Activated CD4-positive, alpha-beta T cell treated with anti-CD3 and anti-CD28 coated beads for 24 hours (primary cell): ENCODE measurements at regions not wholly inside any gene's neighbourhood (a gene's known extent, or its start where the extent isn't known, plus 50 kb on each side); places are given as distances from the start of the nearest gene placed in this dataset.
"Not testable (repeated sequence)": the region's sequence is repeated elsewhere in the genome, so short reads cannot be mapped to it uniquely, and the experiment has no call there.

ENCODE experiments used
- DNase-seq, 2 donors: peaks; one replicate each; pipeline ENCODE4 v3.0.0-alpha.2; 2020; ENCODE audit warnings: low read depth in 2 of 2

DNA sequence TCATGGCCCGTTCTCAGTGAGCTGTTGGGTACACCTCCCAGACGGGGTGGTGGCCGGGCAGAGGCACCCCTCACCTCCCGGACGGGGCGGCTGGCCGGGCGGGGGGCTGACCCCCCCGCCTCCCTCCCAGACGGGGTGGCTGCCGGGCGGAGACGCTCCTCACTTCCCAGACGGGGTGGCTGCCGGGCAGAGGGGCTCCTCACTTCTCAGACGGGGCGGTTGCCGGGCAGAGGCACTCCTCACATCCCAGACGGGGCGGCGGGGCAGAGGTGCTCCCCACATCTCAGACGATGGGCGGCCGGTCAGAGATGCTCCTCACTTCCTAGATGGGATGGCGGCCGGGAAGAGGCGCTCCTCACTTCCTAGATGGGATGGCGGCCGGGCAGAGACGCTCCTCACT, 129.7 kb upstream of the DAAM1 start:
- DNase-seq, result not testable (repeated sequence)

DNA sequence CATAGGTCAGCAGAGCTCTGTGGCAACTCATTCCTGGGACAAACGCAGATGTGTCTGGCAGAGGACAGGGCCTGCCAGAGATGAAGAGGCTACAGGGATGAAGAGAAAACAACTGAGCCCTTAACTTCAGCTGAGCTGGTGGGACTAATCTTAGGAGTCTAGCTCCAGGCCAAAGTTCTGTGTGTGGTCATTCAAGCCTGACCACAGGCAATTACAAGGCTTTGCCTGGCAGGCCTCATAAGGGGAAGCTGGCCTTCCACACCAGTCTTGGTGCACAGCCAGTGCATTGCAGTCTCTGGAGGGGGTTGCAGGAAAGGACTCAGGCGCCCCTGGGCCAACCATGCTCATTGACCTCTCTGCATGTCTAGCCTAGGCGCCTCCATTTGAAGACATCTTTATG, 127.6 kb upstream of the DAAM1 start:
- no peak for DNase-seq

DNA sequence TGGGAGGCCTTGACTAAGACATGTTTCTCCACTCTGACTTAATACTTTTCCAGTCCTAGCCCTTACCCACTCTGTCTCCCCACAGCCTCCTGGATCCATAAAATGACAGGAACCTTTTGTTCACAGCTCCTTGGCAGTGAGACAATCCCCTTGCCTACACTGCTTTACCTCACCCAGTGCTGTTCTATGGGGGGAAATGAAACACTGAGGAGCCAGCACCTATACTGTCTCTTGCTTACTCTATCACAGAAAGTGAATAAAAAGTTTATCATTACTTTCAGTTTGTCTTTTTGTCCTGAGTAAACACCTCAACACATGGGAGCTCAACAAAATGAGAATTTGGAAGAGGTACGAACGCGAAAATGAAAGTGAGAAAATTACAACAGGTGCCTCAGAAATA, 127.2 kb upstream of the DAAM1 start:
- no peak for DNase-seq

DNA sequence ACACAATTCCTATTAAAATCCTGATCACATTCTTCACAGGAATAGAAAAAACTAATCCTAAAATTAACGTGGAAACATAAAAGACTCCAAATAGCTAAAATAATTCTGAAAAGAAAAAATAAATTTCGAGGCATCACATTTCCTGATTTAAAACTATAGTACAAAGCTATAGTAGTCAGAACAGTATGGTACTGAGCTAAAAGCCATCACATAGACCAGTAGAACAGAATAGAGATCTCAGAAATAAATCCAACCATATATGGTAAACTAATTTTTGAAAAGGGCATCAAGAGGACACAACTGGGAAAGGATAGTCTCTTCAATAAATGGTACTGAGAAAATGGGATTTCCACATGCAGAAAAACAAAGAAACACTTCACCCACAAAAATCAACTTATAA, 125.2 kb upstream of the DAAM1 start:
- DNase-seq, result no peak

DNA sequence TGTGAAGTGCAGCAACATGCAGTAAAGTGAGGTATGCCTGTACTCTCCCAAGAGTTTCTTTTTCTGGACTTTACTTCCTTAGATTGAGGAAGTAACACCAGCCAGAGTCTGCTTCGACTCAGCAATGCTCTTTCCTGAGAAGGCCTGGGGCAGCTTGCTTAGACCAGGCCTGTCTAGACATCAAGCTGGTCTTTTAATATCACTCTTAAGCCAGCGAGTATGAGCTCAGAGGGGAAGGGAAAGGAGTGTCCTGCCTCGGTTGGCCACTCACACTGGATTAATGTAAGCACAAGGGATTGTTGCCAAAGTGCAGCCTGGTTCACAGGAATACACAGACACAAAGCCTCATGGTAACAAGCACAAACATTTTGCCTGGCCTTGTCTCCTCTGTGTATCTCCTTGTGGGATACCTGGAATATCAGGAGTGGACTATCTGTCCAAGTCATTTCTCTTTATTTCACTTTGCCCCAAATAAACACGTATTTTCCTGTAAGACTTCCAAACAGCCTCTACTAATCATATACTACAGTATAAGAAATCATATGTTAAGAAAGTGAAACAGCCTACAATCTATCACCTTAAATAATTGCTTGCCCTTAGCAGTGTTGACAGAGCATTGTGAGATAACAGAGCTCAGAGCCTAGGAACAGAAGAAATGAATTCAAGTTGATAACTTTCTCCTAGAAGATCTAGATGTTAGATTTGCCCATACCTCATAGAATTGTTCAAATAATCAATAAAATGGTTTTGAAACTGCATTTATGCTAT, 121.2 kb upstream of the DAAM1 start:
- DNase-seq, result no peak

DNA sequence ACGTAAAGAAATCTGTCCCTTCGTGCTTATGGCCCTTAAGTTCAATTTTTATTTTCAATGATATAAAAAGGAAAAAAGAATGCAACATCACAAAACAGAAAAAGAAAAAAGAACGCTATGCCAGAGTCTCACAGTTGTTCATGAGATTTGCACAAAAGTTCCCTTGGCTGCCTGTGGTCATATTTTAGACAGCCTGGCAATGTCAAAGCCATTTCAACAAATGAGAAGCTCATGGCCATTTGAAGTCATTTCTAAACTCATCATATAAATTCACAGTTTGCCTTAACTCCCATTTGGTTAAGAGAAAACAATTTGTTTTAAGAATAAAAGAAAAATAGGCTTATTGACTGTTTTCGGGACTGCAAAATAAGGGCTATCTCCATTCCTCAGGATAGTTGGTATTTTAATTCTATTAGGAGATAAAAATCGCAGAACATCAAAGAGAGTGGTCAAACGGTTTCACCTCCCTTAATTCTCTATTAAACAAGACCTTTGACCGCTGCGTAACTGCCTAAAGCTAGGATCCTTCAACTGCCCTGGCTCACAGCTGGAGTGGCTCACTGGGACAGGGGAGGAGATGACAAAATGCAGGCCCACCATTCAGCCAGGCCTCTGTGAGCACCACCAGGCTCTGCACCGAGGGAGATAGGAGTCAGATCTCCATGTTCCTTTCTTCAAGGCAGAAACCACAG, 119.2 kb upstream of the DAAM1 start:
- DNase-seq, result no peak

DNA sequence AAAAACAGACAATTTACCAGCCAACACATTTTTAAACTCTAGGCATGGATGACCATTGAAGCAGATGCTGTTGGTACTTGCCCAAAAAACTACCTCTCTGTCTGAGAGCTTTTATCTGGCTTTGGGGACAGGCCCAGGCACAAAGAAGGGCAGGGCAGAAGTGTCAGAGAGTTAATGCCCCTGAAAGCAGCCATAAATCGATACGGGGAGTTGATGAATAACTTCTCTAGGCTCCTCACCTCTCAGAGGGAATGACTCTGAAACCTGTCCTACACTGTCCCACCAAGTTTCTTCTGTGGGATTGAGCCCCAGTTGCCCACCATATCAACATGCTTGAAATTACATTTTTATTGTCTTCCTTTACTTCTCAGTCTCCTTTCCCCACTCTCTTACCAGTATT, 113.0 kb upstream of the DAAM1 start:
- DNase-seq, result no peak

DNA sequence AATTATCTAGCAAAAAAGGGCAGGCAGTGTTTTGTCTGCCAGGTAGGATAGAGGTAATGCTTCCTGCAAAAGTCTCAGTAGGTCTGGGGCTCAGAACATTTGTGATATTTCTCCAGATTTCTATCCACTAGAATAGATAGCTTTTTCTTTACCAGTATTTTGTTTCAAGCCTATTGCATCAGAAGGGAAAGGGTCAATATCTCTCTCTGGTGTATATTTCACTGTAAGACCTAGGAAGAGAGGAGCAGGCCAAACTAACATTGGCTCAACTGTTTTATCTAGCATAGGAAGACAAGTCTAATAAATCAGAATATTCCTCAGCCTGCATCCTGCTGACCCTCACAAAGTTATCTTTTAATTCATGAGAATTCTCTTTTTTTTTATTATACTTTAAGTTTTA, 106.7 kb upstream of the DAAM1 start:
- no peak for DNase-seq

DNA sequence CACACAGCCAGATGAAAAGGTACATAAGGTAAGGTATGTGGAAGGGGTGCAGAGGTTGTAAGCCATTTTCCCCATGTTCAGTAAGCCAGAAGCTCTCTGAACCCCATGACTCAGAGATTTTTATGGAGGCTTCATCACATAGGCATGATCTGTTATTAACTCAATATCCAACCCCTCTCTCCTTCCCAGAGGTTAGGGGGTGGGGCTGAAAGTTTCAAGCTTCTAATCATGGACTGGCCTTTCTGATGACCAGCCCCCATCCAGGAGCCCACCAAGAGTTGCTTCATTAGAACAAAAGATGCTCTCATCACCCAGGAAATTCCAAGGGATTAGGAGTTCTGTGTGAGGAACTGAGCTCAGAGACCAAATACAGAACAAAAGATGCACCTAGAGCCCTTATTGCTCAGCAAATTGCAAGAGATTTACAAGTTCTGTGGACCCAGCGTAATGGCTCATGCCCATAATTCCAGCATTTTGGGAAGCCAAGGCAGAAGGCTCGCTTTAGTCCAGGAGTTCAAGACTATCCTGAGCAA, 103.2 kb upstream of the DAAM1 start:
- no peak for DNase-seq

DNA sequence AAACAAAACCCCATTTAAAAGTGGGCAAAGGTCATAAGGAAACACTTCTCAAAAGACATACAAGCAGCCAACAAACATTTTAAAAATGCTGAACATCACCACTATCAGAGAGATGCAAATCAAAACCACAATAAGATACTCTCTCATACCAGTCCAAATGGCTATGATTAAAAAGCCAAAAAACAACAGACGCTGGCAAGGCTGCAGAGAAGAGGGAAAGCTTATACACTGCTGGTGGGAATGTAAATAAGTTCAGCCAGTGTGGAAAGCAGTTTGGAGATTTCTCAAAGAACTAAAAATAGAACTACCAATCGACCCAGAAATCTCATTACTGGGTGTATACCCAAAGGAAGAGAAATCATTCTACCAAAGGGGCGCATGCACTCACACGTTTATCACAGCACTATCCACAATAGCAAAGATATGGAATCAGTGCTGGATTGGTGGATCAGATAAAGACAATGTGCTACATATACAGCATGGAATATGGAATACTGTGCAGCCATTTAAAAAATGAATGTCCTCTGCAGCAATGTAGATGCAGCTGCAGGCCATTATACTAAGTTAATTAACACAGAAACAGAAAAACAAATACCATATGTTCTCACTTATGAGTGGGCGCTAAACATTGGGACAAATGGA, 102.1 kb upstream of the DAAM1 start:
- no peak for DNase-seq

DNA sequence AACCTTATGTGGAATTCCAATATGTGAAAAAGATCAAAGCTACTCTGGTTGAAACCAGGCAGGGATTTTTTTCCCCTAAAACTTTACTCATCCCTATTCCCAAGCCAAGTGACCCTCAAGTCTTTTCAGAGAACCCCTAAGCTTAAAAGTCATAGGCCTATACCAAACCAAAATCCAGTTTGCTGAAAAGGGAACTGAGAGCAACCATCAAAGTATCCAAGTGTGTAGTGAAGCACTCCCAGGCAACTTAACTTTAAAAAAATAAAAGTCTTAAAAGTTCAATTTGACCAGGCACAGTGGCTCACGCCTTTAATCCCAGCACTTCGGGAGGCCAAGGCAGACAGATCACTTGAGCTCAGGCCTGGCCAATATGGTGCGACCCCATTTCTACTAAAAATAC, 101.2 kb upstream of the DAAM1 start:
- DNase-seq, result no peak

DNA sequence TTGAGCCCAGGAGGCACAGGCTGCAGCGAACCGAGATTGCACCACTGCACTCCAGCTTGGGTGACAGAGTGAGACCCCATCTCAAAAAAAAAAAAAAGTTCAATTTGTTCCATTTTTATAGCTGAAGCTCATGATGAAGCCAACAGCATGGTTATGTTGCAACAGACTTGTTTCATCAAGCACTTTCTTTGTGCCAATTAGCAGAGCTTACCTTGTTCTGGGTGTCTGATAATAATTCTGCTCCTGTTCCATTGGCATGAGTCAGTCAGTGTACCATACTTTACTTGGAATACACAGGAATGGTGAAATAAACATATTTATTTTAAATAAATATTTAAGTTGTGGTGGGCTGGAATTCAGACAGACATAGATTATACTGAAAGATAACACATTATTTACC, 100.8 kb upstream of the DAAM1 start:
- no peak for DNase-seq

DNA sequence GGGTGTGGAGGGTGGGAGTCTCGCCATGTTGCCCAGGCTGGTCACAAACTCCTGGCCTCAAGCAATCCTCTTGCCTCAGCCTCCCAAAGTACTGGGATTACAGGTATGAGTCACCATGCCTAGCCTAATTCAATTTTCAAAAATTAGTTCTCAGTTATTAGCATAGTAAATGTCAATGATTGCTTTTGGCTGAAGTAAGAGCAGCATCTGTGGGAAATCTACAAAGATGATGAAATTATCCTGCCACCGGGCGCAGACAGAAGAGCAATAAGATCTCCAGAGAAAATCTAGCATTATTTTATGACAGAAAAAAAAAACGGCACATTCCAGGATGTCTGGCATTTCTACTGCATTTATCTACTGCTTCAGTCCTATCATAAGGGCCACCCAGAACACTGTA, 97.9 kb upstream of the DAAM1 start:
- DNase-seq, result no peak

DNA sequence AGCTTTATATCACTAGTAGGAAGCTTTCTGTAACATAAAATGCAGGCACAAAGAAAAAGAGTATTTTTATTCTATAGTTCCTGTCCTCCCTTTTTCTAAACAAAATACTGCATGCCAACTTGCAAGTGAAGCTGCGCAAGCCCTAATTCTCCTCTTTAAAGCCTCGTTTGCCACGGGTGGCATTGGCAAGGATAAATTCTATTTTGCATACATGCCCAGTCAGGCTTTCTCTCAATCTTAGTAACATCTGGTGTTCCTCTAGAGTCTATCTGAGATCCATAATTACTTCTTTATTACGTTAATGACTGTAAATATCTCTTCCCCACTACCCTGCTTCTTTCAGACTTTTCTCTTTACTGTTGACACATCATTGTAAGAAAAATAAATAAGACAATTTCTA, 97.1 kb upstream of the DAAM1 start:
- DNase-seq, result no peak

DNA sequence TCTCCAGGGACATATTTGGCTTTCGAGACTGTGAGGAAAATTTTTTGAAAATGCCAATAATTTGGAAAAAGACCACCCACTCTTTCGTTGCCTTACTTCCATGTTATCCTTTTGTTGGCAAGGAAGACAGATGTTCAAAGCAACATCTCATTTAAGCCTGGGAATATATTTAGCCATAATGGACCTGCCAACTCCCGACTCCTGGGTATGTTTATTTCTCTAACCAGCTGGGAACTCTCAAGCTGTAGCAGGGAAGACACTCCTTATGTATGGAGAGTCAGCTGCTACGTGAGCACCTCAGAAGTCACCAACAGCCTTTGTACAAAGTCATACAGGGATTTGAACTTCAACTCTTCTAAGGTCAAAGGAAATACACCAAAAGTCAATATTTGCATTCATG, 96.5 kb upstream of the DAAM1 start:
- DNase-seq, result no peak

DNA sequence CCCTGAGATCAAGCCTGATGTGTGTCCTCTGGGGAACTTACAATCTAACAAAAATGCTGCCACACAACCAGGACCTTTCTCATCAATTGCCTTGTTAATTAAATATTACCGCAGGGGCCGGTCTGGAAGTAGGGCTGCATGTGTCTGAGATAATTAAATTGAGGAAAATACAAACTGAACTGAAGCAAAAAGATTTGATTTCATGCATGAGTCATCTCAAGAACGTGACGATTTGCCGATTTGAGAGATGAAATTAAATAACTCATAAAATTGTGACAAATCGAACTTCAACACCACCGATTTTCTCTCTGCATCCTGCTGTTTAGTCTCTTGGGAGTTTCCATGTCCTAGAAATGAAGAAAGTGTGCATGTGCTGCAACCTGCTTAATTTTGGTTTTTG, 94.6 kb upstream of the DAAM1 start:
- no peak for DNase-seq

DNA sequence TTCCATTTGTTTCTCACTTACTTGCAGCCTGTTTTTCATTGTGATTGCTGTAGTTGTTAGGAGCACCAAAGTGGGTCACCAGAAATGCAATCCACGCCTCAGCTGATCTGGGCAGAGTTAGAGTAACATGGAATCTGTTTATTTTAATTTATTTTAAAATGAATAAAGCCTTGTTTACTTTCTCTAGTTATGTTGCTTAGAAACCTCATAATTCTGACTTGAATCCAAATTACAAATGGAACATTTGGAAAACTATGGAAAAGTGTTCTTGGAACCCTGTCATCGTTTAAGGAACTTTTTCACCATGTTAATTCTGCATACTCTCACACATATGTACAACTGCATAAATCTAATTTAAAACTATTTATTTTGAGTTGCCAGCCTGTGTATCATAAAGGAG, 92.2 kb upstream of the DAAM1 start:
- DNase-seq, result no peak

DNA sequence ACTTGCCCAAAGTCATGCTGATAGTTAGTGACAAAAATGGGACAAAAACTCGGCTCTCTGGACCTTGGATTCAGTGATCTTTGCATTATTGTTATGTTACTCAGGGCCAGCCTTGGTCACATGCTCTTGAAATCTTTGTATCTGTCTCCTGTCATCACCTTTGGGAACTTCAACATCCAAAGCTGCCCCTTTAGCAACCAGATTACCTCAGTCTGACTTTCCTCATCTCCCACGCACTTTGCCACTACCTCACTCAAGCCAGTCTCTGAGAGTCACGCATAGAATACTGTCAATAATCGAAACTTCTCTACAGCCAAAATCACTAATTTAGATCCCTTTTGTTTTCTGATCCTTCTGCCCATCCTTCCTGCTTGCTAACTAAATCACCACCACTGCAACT, 90.8 kb upstream of the DAAM1 start:
- DNase-seq, result no peak

DNA sequence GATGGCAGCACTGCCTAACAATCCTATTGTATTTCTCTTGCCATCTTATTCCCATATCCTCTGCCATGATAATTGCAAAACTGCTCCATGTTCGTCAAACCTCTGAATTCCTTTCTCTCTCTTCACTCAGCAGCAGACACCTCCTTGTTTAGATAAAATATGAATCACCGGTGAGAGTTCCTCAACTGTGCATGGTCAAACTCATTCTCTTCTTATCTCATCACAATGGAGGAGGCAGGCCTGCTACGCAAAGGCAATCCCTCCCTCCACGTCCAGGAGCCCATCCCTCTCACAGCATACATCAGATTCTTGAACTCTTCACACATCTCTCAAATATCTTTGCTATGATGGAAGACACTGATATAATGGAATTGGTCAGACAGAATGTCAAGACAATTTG, 90.1 kb upstream of the DAAM1 start:
- DNase-seq, result no peak

DNA sequence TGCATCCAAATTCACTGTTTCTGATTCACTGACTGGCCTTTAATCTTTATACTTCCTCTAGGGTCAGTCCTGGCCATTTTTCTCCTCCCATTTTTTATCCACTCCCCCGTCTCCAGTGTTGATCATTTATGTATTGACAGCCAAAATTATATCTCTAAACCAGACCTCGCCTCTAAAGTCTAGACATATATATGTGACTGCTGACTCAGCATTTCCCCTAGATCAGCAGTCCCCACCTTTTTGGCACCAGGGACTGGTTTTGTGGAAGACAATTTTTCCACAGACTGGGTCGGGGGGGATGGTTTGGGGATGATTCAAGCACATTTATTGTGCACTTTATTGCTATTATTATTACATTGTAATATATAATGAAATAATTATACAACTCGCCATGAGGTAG, 88.3 kb upstream of the DAAM1 start:
- no peak for DNase-seq

DNA sequence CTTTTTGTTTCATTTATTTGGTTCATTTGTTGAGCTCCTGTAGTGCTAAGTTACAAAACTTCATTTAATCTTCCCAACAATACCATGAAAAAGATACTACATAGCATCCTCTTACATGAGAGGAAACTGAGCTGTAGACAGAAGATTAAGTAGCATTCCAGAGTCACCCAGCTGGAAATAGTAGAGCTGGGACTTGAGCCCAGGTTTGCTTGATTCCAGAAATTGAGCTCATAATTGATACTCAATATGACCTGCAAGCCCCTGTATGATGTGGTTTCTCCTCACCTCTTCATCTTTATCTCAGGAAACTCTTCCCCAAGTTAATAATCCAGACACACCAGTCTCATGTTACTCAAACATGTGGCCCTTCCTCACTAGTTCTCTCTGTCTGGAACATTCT, 87.0 kb upstream of the DAAM1 start:
- no peak for DNase-seq

DNA sequence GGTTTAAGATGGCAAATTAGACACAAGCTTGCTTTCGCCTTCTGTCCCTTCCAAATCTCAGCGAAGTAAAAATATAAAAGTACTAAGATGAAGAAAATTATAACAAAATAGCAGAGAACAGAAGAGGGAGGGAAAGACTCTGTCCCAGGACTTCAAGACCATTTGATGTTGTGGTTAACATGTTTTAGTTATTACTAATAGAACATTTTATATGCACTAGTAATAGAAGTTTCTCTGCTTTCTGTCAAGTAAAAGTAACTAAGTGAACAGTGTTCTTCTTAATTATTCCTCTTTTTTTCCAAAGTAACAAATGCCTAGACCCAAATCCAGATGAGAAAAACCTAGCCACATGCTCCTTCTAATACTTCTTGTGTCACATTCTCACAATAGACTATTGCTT, 85.1 kb upstream of the DAAM1 start:
- no peak for DNase-seq

DNA sequence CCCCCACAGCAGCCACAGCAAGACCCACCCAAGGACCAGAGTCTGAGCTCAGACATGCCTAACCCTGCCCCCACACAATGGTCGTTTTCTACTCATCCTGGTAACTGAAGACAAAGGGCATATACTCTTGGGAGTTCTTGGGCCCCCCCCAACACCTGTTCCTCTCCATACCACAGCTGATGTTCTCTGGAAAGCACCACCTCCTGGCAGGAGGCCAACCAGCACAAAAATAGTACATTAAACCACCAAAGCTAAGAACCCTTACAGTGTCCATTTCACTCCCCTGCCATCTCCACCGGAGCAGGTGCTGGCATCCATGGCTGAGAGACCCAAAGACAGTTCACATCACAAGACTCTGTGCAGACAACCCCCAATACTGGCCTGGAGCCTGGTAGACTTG, 80.6 kb upstream of the DAAM1 start:
- DNase-seq, result no peak
